ENCODE measurements at regions not wholly inside any gene's neighbourhood (a gene's known extent, or its start where the extent isn't known, plus 50 kb on each side); places are given as distances from the start of the nearest gene placed in this dataset.

DNA sequence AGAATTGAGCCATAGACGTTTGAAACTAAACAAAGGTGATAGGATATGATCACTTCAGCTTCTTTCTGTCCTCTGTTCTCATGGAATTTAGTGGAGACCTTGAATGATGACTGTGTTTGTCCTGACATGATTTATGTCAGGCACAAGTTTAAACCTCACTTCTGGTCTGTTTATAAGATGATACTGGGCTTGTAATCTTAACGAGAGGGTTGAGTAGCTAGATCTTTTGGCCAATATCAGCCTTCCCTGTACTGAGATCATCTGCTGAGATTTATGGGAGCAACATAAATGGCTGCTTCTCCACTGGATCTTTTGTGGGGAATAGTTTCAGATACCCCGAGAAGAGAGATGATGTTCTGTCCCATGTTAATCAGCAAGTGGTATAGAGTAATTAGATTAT, 121.8 kb upstream of the OBI1 start:
- H3K27ac ChIP-seq: no peak overlapping the region
- no peak for DNase-seq
- WGBS, 4 donors: 25 to 35% (median 33%) methylated on average over 3 of the region's 3 CpGs
- TF ChIP-seq, protein P1, sequence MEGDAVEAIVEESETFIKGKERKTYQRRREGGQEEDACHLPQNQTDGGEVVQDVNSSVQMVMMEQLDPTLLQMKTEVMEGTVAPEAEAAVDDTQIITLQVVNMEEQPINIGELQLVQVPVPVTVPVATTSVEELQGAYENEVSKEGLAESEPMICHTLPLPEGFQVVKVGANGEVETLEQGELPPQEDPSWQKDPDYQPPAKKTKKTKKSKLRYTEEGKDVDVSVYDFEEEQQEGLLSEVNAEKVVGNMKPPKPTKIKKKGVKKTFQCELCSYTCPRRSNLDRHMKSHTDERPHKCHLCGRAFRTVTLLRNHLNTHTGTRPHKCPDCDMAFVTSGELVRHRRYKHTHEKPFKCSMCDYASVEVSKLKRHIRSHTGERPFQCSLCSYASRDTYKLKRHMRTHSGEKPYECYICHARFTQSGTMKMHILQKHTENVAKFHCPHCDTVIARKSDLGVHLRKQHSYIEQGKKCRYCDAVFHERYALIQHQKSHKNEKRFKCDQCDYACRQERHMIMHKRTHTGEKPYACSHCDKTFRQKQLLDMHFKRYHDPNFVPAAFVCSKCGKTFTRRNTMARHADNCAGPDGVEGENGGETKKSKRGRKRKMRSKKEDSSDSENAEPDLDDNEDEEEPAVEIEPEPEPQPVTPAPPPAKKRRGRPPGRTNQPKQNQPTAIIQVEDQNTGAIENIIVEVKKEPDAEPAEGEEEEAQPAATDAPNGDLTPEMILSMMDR (IDR thresholded peaks at IDR 0.05): no peak
- no peak for TF ChIP-seq POLR2A (IDR thresholded peaks at IDR 0.05)
- intact Hi-C loops (cut with DNase I): no loop called here
- H3K4me3 ChIP-seq: no peak overlapping the region
- H3K36me3 ChIP-seq (replicated peaks in 1 of 2): no peaks in the 10 kb centered on the region
- no peaks in the 10 kb centered on the region for H3K27me3 ChIP-seq
- H3K4me1 ChIP-seq (replicated peaks in 1 of 2): no peaks in the 10 kb centered on the region
- no peaks in the 10 kb centered on the region for H3K9me3 ChIP-seq (replicated peaks in 1 of 3)

DNA sequence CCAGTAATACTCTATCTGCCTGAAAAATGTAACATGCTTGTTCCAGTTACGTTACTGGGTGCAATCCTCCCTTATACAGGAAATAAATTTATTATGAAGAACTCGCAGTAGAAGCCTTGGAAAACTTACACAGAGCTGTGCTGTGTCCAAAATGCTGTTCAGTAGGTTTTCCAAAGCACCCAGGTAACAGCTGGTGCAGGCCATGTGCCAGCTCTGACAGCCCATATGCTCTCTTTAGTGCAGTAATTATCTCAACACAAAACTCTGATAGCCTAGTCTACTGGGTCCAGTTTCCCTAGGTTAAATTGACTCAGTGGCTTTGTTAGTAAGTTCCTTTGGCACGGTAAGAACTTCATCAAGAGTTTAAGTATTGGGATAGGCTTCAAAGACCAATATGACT, 120.7 kb upstream of the OBI1 start:
- TF ChIP-seq POLR2A (IDR thresholded peaks at IDR 0.05): no peak
- TF ChIP-seq, protein P1 (IDR thresholded peaks at IDR 0.05): no peak
- Histone ChIP-seq H3K27me3 (no peaks in the 10 kb centered on the region), H3K4me1 (replicated peaks in 1 of 2) (no peaks in the 10 kb centered on the region), H3K27ac (no peak overlapping the region), H3K4me3 (no peak overlapping the region), H3K9me3 (replicated peaks in 1 of 3) (no peaks in the 10 kb centered on the region), H3K36me3 (replicated peaks in 1 of 2) (no peaks in the 10 kb centered on the region)
- WGBS, 4 donors: 54 to 75% (median 72%) methylated on average over 3 of the region's 3 CpGs
- intact Hi-C loops (cut with DNase I): no loop called here
- DNase-seq: no peak

DNA sequence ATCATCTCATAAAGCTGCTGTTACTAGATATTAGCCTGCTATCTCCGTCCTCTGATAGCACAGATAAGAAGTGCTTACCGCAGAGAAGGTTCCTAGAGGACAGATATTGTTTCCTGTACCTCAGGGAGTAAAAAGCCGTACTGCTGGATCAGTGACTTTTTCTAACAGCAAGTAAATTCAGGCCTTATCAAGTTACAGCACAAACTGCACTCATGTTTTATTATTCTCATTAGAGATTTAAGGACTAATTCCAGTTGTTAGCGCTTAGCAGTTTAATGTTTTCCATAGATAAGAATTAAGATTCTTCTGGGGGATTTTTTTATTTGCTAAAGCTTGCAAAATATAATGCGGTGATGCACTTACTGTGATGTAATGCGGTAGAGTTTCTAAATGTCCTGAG, 119.0 kb upstream of the OBI1 start:
- whole genome bisulfite sequencing, 4 donors: 58 to 64% (median 61%) methylated on average over 6 of the region's 6 CpGs
- TF ChIP-seq POLR2A (IDR thresholded peaks at IDR 0.05): no peak
- TF ChIP-seq, protein P1 (IDR thresholded peaks at IDR 0.05): no peak
- intact Hi-C loops (cut with DNase I): no loop called here
- H3K27ac ChIP-seq: no peak overlapping the region
- no peaks in the 10 kb centered on the region for H3K27me3 ChIP-seq
- no peaks in the 10 kb centered on the region for H3K4me1 ChIP-seq (replicated peaks in 1 of 2)
- no peaks in the 10 kb centered on the region for H3K9me3 ChIP-seq (replicated peaks in 1 of 3)
- H3K36me3 ChIP-seq (replicated peaks in 1 of 2): no peaks in the 10 kb centered on the region
- no peak overlapping the region for H3K4me3 ChIP-seq
- DNase-seq: no peak

DNA sequence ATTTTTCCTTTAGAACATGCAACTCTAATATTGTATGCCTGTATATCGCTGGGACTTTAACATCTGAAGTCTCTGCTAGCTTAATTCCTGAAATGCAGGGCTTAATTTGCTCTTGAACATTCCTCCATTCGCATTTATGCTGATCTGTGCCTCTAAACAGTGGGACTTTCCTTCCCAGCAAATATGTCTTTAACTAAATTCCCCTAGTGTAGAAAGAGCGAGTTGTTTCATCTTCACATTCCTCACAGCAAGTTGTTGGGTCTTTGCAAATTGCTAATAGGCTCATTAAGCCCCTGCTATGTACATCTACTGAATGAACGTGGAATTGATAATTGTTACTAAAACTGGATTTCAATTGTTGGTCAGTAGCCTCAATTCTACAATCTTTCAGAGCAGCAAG, 118.4 kb upstream of the OBI1 start:
- TF ChIP-seq, protein P1 (IDR thresholded peaks at IDR 0.05): no peak
- no peak for TF ChIP-seq POLR2A (IDR thresholded peaks at IDR 0.05)
- Histone ChIP-seq H3K4me3 (no peak overlapping the region), H3K9me3 (replicated peaks in 1 of 3) (no peaks in the 10 kb centered on the region), H3K4me1 (replicated peaks in 1 of 2) (no peaks in the 10 kb centered on the region), H3K27me3 (no peaks in the 10 kb centered on the region), H3K27ac (no peak overlapping the region), H3K36me3 (replicated peaks in 1 of 2) (no peaks in the 10 kb centered on the region)
- 50 to 68% (median 64%) methylated on average over 4 of the region's 4 CpGs for WGBS, 4 donors
- intact Hi-C loops (cut with DNase I): no loop called here
- no peak for DNase-seq

Data from adrenal gland (tissue), 9 donors.